ENCODE measurements at regions not wholly inside any gene's neighbourhood (a gene's known extent, or its start where the extent isn't known, plus 50 kb on each side); places are given as distances from the start of the nearest gene placed in this dataset.

DNA sequence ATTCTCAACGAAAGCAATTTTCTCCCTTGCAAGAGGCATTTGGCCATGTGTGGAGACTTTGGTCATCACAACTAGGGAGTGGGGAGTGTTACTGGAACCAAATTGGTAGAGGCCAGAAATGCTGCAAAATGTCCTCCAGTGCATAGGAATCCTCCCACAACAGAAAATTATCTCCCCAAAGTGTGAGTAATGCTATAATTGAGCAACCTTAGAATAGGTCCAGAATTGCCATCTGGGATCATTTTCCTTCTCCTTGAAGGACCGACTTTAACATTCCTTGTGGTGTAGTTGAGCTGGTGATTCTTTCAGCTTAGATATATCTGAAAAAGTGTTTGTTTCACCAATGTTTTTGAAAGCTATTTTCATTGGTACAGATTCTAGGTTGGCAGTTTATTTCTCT is 111.2 kb upstream of the SMIM21 start:
- TF ChIP-seq TAF1 (IDR thresholded peaks at IDR 0.05; ENCODE audit: low read depth) (no peak), CREB1 (IDR thresholded peaks at IDR 0.05; ENCODE audit: low read depth) (no peak), EGR1 (IDR thresholded peaks at IDR 0.05) (no peak), EP300 (IDR thresholded peaks at IDR 0.05; ENCODE audit: borderline replicate concordance) (no peak), ZBTB7A (IDR thresholded peaks at IDR 0.05; ENCODE audit: low read depth) (no peak), TEAD4 (IDR thresholded peaks at IDR 0.05) (no peak), FOXM1 (IDR thresholded peaks at IDR 0.05; ENCODE audit: borderline replicate concordance, low read depth) (no peak), TCF12 (IDR thresholded peaks at IDR 0.05; ENCODE audit: low read depth) (no peak), NFIC (IDR thresholded peaks at IDR 0.05) (no peak), CEBPB (IDR thresholded peaks at IDR 0.05) (no peak), RAD21 (IDR thresholded peaks at IDR 0.05; ENCODE audit: low read depth) (no peak), YY1 (IDR thresholded peaks at IDR 0.05; ENCODE audit: low read depth) (no peak)
- TF ChIP-seq, protein P1, sequence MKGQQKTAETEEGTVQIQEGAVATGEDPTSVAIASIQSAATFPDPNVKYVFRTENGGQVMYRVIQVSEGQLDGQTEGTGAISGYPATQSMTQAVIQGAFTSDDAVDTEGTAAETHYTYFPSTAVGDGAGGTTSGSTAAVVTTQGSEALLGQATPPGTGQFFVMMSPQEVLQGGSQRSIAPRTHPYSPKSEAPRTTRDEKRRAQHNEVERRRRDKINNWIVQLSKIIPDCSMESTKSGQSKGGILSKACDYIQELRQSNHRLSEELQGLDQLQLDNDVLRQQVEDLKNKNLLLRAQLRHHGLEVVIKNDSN (IDR thresholded peaks at IDR 0.05), result no peak
- TF ChIP-seq, protein P2, sequence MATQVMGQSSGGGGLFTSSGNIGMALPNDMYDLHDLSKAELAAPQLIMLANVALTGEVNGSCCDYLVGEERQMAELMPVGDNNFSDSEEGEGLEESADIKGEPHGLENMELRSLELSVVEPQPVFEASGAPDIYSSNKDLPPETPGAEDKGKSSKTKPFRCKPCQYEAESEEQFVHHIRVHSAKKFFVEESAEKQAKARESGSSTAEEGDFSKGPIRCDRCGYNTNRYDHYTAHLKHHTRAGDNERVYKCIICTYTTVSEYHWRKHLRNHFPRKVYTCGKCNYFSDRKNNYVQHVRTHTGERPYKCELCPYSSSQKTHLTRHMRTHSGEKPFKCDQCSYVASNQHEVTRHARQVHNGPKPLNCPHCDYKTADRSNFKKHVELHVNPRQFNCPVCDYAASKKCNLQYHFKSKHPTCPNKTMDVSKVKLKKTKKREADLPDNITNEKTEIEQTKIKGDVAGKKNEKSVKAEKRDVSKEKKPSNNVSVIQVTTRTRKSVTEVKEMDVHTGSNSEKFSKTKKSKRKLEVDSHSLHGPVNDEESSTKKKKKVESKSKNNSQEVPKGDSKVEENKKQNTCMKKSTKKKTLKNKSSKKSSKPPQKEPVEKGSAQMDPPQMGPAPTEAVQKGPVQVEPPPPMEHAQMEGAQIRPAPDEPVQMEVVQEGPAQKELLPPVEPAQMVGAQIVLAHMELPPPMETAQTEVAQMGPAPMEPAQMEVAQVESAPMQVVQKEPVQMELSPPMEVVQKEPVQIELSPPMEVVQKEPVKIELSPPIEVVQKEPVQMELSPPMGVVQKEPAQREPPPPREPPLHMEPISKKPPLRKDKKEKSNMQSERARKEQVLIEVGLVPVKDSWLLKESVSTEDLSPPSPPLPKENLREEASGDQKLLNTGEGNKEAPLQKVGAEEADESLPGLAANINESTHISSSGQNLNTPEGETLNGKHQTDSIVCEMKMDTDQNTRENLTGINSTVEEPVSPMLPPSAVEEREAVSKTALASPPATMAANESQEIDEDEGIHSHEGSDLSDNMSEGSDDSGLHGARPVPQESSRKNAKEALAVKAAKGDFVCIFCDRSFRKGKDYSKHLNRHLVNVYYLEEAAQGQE (IDR thresholded peaks at IDR 0.05; ENCODE audit: low read depth), result no peak
- TF ChIP-seq, protein P3, sequence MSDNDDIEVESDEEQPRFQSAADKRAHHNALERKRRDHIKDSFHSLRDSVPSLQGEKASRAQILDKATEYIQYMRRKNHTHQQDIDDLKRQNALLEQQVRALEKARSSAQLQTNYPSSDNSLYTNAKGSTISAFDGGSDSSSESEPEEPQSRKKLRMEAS (IDR thresholded peaks at IDR 0.05), result no peak

DNA sequence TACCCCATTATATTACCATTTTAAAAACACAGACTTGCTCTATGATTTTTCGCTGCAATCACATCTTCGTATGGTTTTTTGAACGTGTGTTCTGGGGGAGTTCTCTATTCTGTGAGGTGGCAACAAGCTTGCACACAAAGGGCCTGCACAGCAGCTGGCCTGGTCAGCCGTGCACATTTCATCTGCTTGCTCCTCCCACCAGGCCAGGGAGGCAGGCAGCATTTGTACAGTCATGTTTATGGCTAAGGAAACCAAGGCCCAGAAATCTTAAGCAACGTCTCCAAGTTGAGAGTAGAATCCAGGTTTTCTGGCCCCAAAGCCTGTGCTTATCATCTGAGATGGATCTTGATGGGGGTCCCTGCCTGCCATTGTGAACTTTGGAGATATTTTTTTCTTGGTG is 106.4 kb upstream of the SMIM21 start:
- TF ChIP-seq TAF1 (IDR thresholded peaks at IDR 0.05; ENCODE audit: low read depth) (no peak), TEAD4 (IDR thresholded peaks at IDR 0.05) (no peak), CREB1 (IDR thresholded peaks at IDR 0.05; ENCODE audit: low read depth) (no peak), EP300 (IDR thresholded peaks at IDR 0.05; ENCODE audit: borderline replicate concordance) (no peak), YY1 (IDR thresholded peaks at IDR 0.05; ENCODE audit: low read depth) (no peak), CEBPB (IDR thresholded peaks at IDR 0.05) (no peak), NFIC (IDR thresholded peaks at IDR 0.05) (no peak), ZBTB7A (IDR thresholded peaks at IDR 0.05; ENCODE audit: low read depth) (no peak), TCF12 (IDR thresholded peaks at IDR 0.05; ENCODE audit: low read depth) (no peak), FOXM1 (IDR thresholded peaks at IDR 0.05; ENCODE audit: borderline replicate concordance, low read depth) (no peak), RAD21 (IDR thresholded peaks at IDR 0.05; ENCODE audit: low read depth) (no peak)
- TF ChIP-seq, protein P1 (IDR thresholded peaks at IDR 0.05), result no peak
- TF ChIP-seq, protein P2 (IDR thresholded peaks at IDR 0.05; ENCODE audit: low read depth), result no peak

DNA sequence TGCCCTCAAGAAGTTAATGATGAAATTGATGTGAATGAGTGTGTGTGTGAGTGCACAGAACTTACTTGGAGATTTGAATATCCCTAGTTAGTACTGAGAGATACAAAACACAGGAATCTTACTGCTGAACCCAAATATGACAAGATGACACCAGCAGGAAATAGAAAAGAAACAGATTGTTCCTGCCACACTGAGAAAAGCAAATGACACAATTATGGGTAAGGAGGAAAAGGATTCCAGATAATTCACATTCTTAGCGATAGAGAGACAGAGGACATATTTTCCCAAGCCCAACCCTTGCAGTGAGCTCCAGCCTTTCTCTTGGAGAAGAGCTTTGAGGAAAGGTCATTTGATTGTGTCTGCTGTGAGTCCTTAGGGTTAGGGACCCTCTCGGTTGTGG is 105.7 kb upstream of the SMIM21 start:
- TF ChIP-seq, protein P2 (IDR thresholded peaks at IDR 0.05; ENCODE audit: low read depth), result no peak
- TF ChIP-seq NFIC (IDR thresholded peaks at IDR 0.05) (no peak), FOXM1 (IDR thresholded peaks at IDR 0.05; ENCODE audit: borderline replicate concordance, low read depth) (no peak), TAF1 (IDR thresholded peaks at IDR 0.05; ENCODE audit: low read depth) (no peak), EP300 (IDR thresholded peaks at IDR 0.05; ENCODE audit: borderline replicate concordance) (no peak), RAD21 (IDR thresholded peaks at IDR 0.05; ENCODE audit: low read depth) (no peak), TEAD4 (IDR thresholded peaks at IDR 0.05) (no peak), CREB1 (IDR thresholded peaks at IDR 0.05; ENCODE audit: low read depth) (no peak), TCF12 (IDR thresholded peaks at IDR 0.05; ENCODE audit: low read depth) (no peak), YY1 (IDR thresholded peaks at IDR 0.05; ENCODE audit: low read depth) (no peak), ZBTB7A (IDR thresholded peaks at IDR 0.05; ENCODE audit: low read depth) (no peak), CEBPB (IDR thresholded peaks at IDR 0.05) (no peak), EGR1 (IDR thresholded peaks at IDR 0.05) (no peak)
- TF ChIP-seq, protein P3 (IDR thresholded peaks at IDR 0.05), result no peak
- TF ChIP-seq, protein P1 (IDR thresholded peaks at IDR 0.05), result no peak

All from Ishikawa (cell line).